ENCODE measurements at regions not wholly inside any gene's neighbourhood (a gene's known extent, or its start where the extent isn't known, plus 50 kb on each side); places are given as distances from the start of the nearest gene placed in this dataset.

- intact Hi-C loops (cut with DNase I): loop anchor here in 1 of 2 donors (10.0 kb wide), 1 partner anchor 61 kb away; no protein-coding TSS in a partner anchor
- H3K27ac ChIP-seq (ENCODE audit: low read depth in 1 of 2, low read length in 2 of 2): no peak overlapping the region
- no peaks in the 10 kb centered on the region for H3K4me1 ChIP-seq (ENCODE audit: control insufficient read depth in 1 of 2, insufficient read depth in 2 of 2, low read length in 2 of 2)
- H3K36me3 ChIP-seq (ENCODE audit: control insufficient read depth in 1 of 2, insufficient read depth in 2 of 2, low read length in 1 of 2): no peaks in the 10 kb centered on the region
- no peak overlapping the region for H3K4me3 ChIP-seq (ENCODE audit: low read length in 2 of 2)
- 80 to 82% methylated on average over 17 of the region's 17 CpGs for WGBS, 2 donors
- DNase-seq (no peak), ATAC-seq (ENCODE audit: low FRiP score) (no peak)
- H3K9me3 ChIP-seq (ENCODE audit: control insufficient read depth, low read length): peaks cover 3% of the 10 kb centered on the region
- no peaks in the 10 kb centered on the region for H3K27me3 ChIP-seq (ENCODE audit: control insufficient read depth in 1 of 2, insufficient read depth in 2 of 2, low read length in 1 of 2)
Measured at GRCh38 chr15:70426096-70426821, 328.5 kb upstream of the TLE3 start.

- intact Hi-C loops (cut with DNase I): loop anchor here in 1 of 2 donors (10.0 kb wide), 1 partner anchor 60 kb away; no protein-coding TSS in a partner anchor
- Histone ChIP-seq H3K36me3 (ENCODE audit: control insufficient read depth in 1 of 2, insufficient read depth in 2 of 2, low read length in 1 of 2) (no peaks in the 10 kb centered on the region), H3K27ac (ENCODE audit: low read depth in 1 of 2, low read length in 2 of 2) (no peak overlapping the region), H3K27me3 (ENCODE audit: control insufficient read depth in 1 of 2, insufficient read depth in 2 of 2, low read length in 1 of 2) (no peaks in the 10 kb centered on the region), H3K9me3 (ENCODE audit: control insufficient read depth, low read length) (peaks cover 3% of the 10 kb centered on the region), H3K4me1 (ENCODE audit: control insufficient read depth in 1 of 2, insufficient read depth in 2 of 2, low read length in 2 of 2) (no peaks in the 10 kb centered on the region), H3K4me3 (ENCODE audit: low read length in 2 of 2) (no peak overlapping the region)
- no peak for DNase-seq
- no peak for ATAC-seq (ENCODE audit: low FRiP score)
- 51 to 59% methylated on average over 4 of the region's 4 CpGs for WGBS, 2 donors
Measured at GRCh38 chr15:70424937-70425411, 327.3 kb upstream of the TLE3 start.

- Histone ChIP-seq H3K9me3 (ENCODE audit: control insufficient read depth, low read length) (peaks cover 1% of the 10 kb centered on the region), H3K27me3 (ENCODE audit: control insufficient read depth in 1 of 2, insufficient read depth in 2 of 2, low read length in 1 of 2) (no peaks in the 10 kb centered on the region), H3K4me3 (ENCODE audit: low read length in 2 of 2) (no peak overlapping the region), H3K27ac (ENCODE audit: low read depth in 1 of 2, low read length in 2 of 2) (no peak overlapping the region), H3K4me1 (ENCODE audit: control insufficient read depth in 1 of 2, insufficient read depth in 2 of 2, low read length in 2 of 2) (no peaks in the 10 kb centered on the region), H3K36me3 (ENCODE audit: control insufficient read depth in 1 of 2, insufficient read depth in 2 of 2, low read length in 1 of 2) (no peaks in the 10 kb centered on the region)
- intact Hi-C loops (cut with DNase I): loop anchor here in 1 of 2 donors (10.0 kb wide), 1 partner anchor 58 kb away; no protein-coding TSS in a partner anchor
- WGBS, 2 donors: 63 to 67% methylated on average over 2 of the region's 2 CpGs
- no peak for ATAC-seq (ENCODE audit: low FRiP score)
- DNase-seq: no peak
Measured at GRCh38 chr15:70423267-70423666, 325.6 kb upstream of the TLE3 start.

- H3K27me3 ChIP-seq (ENCODE audit: control insufficient read depth in 1 of 2, insufficient read depth in 2 of 2, low read length in 1 of 2): no peaks in the 10 kb centered on the region
- DNase-seq: no peak
- ATAC-seq (ENCODE audit: low FRiP score): no peak
- no peak overlapping the region for H3K4me3 ChIP-seq (ENCODE audit: low read length in 2 of 2)
- H3K27ac ChIP-seq (ENCODE audit: low read depth in 1 of 2, low read length in 2 of 2): no peak overlapping the region
- intact Hi-C loops (cut with DNase I): loop anchor here in 1 of 2 donors (10.0 kb wide), 1 partner anchor 58 kb away; no protein-coding TSS in a partner anchor
- no peaks in the 10 kb centered on the region for H3K4me1 ChIP-seq (ENCODE audit: control insufficient read depth in 1 of 2, insufficient read depth in 2 of 2, low read length in 2 of 2)
- 84 to 85% methylated on average over 4 of the region's 4 CpGs for WGBS, 2 donors
- H3K36me3 ChIP-seq (ENCODE audit: control insufficient read depth in 1 of 2, insufficient read depth in 2 of 2, low read length in 1 of 2): no peaks in the 10 kb centered on the region
- H3K9me3 ChIP-seq (ENCODE audit: control insufficient read depth, low read length): peaks cover 1% of the 10 kb centered on the region
Measured at GRCh38 chr15:70422342-70422741, 324.6 kb upstream of the TLE3 start.

- Histone ChIP-seq H3K4me1 (ENCODE audit: control insufficient read depth in 1 of 2, insufficient read depth in 2 of 2, low read length in 2 of 2) (no peaks in the 10 kb centered on the region), H3K9me3 (ENCODE audit: control insufficient read depth, low read length) (peaks cover 1% of the 10 kb centered on the region), H3K36me3 (ENCODE audit: control insufficient read depth in 1 of 2, insufficient read depth in 2 of 2, low read length in 1 of 2) (no peaks in the 10 kb centered on the region), H3K27ac (ENCODE audit: low read depth in 1 of 2, low read length in 2 of 2) (no peak overlapping the region), H3K27me3 (ENCODE audit: control insufficient read depth in 1 of 2, insufficient read depth in 2 of 2, low read length in 1 of 2) (no peaks in the 10 kb centered on the region), H3K4me3 (ENCODE audit: low read length in 2 of 2) (no peak overlapping the region)
- WGBS, 2 donors: 68 to 69% methylated on average over 5 of the region's 5 CpGs
- intact Hi-C loops (cut with DNase I): loop anchor here in 1 of 2 donors (10.0 kb wide), 1 partner anchor 56 kb away; no protein-coding TSS in a partner anchor
- ATAC-seq (ENCODE audit: low FRiP score) (no peak), DNase-seq (no peak)
Measured at GRCh38 chr15:70420948-70421482, 323.3 kb upstream of the TLE3 start.

- intact Hi-C loops (cut with DNase I): loop anchor here in 1 of 2 donors (10.0 kb wide), 1 partner anchor 56 kb away; no protein-coding TSS in a partner anchor
- Histone ChIP-seq H3K9me3 (ENCODE audit: control insufficient read depth, low read length) (peaks cover 4% of the 10 kb centered on the region), H3K27me3 (ENCODE audit: control insufficient read depth in 1 of 2, insufficient read depth in 2 of 2, low read length in 1 of 2) (no peaks in the 10 kb centered on the region), H3K4me3 (ENCODE audit: low read length in 2 of 2) (no peak overlapping the region), H3K4me1 (ENCODE audit: control insufficient read depth in 1 of 2, insufficient read depth in 2 of 2, low read length in 2 of 2) (no peaks in the 10 kb centered on the region), H3K27ac (ENCODE audit: low read depth in 1 of 2, low read length in 2 of 2) (no peak overlapping the region), H3K36me3 (ENCODE audit: control insufficient read depth in 1 of 2, insufficient read depth in 2 of 2, low read length in 1 of 2) (no peaks in the 10 kb centered on the region)
- DNase-seq (no peak), ATAC-seq (ENCODE audit: low FRiP score) (no peak)
- WGBS, 2 donors: 63 to 68% methylated on average over 4 of the region's 4 CpGs
Measured at GRCh38 chr15:70420086-70420947, 322.6 kb upstream of the TLE3 start.

GRCh38 chr15:70418943-70419342 is 321.2 kb upstream of the TLE3 start:
- no peak overlapping the region for H3K27ac ChIP-seq (ENCODE audit: low read depth in 1 of 2, low read length in 2 of 2)
- H3K4me3 ChIP-seq (ENCODE audit: low read length in 2 of 2): no peak overlapping the region
- H3K27me3 ChIP-seq (ENCODE audit: control insufficient read depth in 1 of 2, insufficient read depth in 2 of 2, low read length in 1 of 2): no peaks in the 10 kb centered on the region
- H3K9me3 ChIP-seq (ENCODE audit: control insufficient read depth, low read length): peaks cover 2% of the 10 kb centered on the region
- ATAC-seq (ENCODE audit: low FRiP score) (no peak), DNase-seq (no peak)
- intact Hi-C loops (cut with DNase I): no loop called here
- H3K4me1 ChIP-seq (ENCODE audit: control insufficient read depth in 1 of 2, insufficient read depth in 2 of 2, low read length in 2 of 2): no peaks in the 10 kb centered on the region
- no peaks in the 10 kb centered on the region for H3K36me3 ChIP-seq (ENCODE audit: control insufficient read depth in 1 of 2, insufficient read depth in 2 of 2, low read length in 1 of 2)
- 87 to 95% methylated on average over 11 of the region's 11 CpGs for WGBS, 2 donors

- no peak for ATAC-seq (ENCODE audit: low FRiP score)
- intact Hi-C loops (cut with DNase I): no loop called here
- Histone ChIP-seq H3K27ac (ENCODE audit: low read depth in 1 of 2, low read length in 2 of 2) (no peak overlapping the region), H3K4me3 (ENCODE audit: low read length in 2 of 2) (no peak overlapping the region), H3K27me3 (ENCODE audit: control insufficient read depth in 1 of 2, insufficient read depth in 2 of 2, low read length in 1 of 2) (no peaks in the 10 kb centered on the region), H3K36me3 (ENCODE audit: control insufficient read depth in 1 of 2, insufficient read depth in 2 of 2, low read length in 1 of 2) (no peaks in the 10 kb centered on the region), H3K9me3 (ENCODE audit: control insufficient read depth, low read length) (peaks cover 2% of the 10 kb centered on the region), H3K4me1 (ENCODE audit: control insufficient read depth in 1 of 2, insufficient read depth in 2 of 2, low read length in 2 of 2) (no peaks in the 10 kb centered on the region)
- WGBS, 2 donors: 81 to 83% methylated on average over 6 of the region's 6 CpGs
- DNase-seq: no peak
Measured at GRCh38 chr15:70417535-70417934, 319.8 kb upstream of the TLE3 start.

Data from aorta (tissue), 5 donors.